HepG2 (cell line): ENCODE measurements at regions not wholly inside any gene's neighbourhood (a gene's known extent, or its start where the extent isn't known, plus 50 kb on each side); places are given as distances from the start of the nearest gene placed in this dataset.

ENCODE experiments used
- ATAC-seq: fragments of 200-7000 bp; cut with Tn5 transposase; 3 replicates; pipeline ENCODE4 v1.9.1; 2020; ENCODE audit warnings: mild to moderate bottlenecking, moderate library complexity
- BruUV-seq: library from RNA; stranded (reverse); fragments of 400-500 nt; replicated peaks from 2 replicates; lab custom pipeline; 2021; lab: Mats Ljungman, UMichigan
- CTCF ChIA-PET: fragments of 300-600 bp; formaldehyde crosslinking; extraction: SDS; loops from one replicate; lab custom pipeline; 2021; ENCODE audit warnings: low total read pairs, inconsistent platforms, low intra/inter-chr PET ratio; lab: Yijun Ruan, JAX
- POLR2A ChIA-PET: fragments of 350-600 bp; sonication (Branson Sonifier 250); formaldehyde crosslinking; loops from one replicate; lab custom pipeline; 2020; ENCODE audit warnings: antibody characterized with exemption, inconsistent platforms; lab: Yijun Ruan, JAX
- DNase-seq: peaks from one replicate; pipeline ENCODE4 v3.0.0-alpha.2; 2015; ENCODE audit warnings: low spot score
- FAIRE-seq: peaks from 3 replicates; lab custom pipeline; 2011; peaks lifted over from hg19 to GRCh38; lab: Jason Lieb, UNC
- H2AFZ ChIP-seq: one replicate; pipeline ENCODE4 v1.6.1; 2011; ENCODE audit warnings: low read length, inconsistent platforms
- H3K27ac ChIP-seq: fragments of 300-600 bp; 3 replicates; pipeline ENCODE4 v1.8.0; 2011; ENCODE audit warnings: mixed run types, mild to moderate bottlenecking, mixed read lengths, low read length, inconsistent platforms; ENCODE audit not compliant: insufficient read depth; ENCODE audit errors: extremely low read length
- H3K27me3 ChIP-seq, 2 experiments: fragments of 200-600 bp in 1 of 2; 2 replicates in 1 of 2; 3 replicates in 1 of 2; pipeline versions ENCODE4 v1.6.0 to v1.8.0; 2011; ENCODE audit warnings: low read length in 2 of 2, mild to moderate bottlenecking in 2 of 2, moderate library complexity in 2 of 2, inconsistent platforms in 1 of 2; ENCODE audit not compliant: insufficient read depth in 2 of 2, control insufficient read depth in 1 of 2
- H3K36me3 ChIP-seq, 2 experiments: fragments of 200-600 bp in 1 of 2; replicated peaks in 1 of 2; 2 replicates in 1 of 2; 3 replicates in 1 of 2; pipeline versions ENCODE4 v1.5.1 to v1.8.0; 2011; ENCODE audit warnings: low read length in 2 of 2, inconsistent platforms in 1 of 2; ENCODE audit not compliant: insufficient read depth in 2 of 2, control insufficient read depth in 1 of 2
- H3K4me1 ChIP-seq: 2 replicates; pipeline ENCODE4 v1.5.1; 2012; ENCODE audit warnings: low read length, inconsistent platforms; ENCODE audit not compliant: insufficient read depth
- H3K4me2 ChIP-seq: 2 replicates; pipeline ENCODE4 v1.6.0; 2011; ENCODE audit warnings: low read depth, low read length, inconsistent platforms
- H3K4me3 ChIP-seq, 3 experiments: fragments of 200-600 bp in 1 of 3; sonication (generic), shearing (Covaris generic) in 1 of 3; replicated peaks in 1 of 3; 2 replicates each; pipeline ENCODE4 v1.5.1; 2011 to 2016; ENCODE audit warnings: low read length in 3 of 3, inconsistent platforms in 2 of 3, low read depth in 2 of 3, mild to moderate bottlenecking in 2 of 3, control low read depth in 1 of 3, mixed read lengths in 1 of 3; ENCODE audit not compliant: insufficient read depth in 1 of 3
- H3K79me2 ChIP-seq: one replicate; pipeline ENCODE4 v1.6.1; 2011; ENCODE audit warnings: low read length, inconsistent platforms; ENCODE audit not compliant: insufficient read depth
- H3K9ac ChIP-seq: 2 replicates; pipeline ENCODE4 v1.6.0; 2011; ENCODE audit warnings: mild to moderate bottlenecking, low read depth, low read length, inconsistent platforms; ENCODE audit not compliant: insufficient read depth
- H3K9me3 ChIP-seq: 2 replicates; pipeline ENCODE4 v1.5.1; 2012; ENCODE audit warnings: mild to moderate bottlenecking, low read length
- H4K20me1 ChIP-seq: 2 replicates; pipeline ENCODE4 v1.6.0; 2011; ENCODE audit warnings: inconsistent platforms, mild to moderate bottlenecking, low read length, moderate library complexity; ENCODE audit not compliant: insufficient read depth
- HNRNPUL1 ChIP-seq: fragments of 200-400 bp; formaldehyde crosslinking; IDR thresholded peaks from 2 replicates; pipeline ENCODE4 v1.6.1; 2017; ENCODE audit warnings: low read depth, mild to moderate bottlenecking, low read length, moderate library complexity
- MEIS2 ChIP-seq: sonication (generic); formaldehyde crosslinking; IDR thresholded peaks from 2 replicates; pipeline ENCODE4 v1.9.0; 2021; ENCODE audit warnings: mild to moderate bottlenecking, missing genetic modification reagents
- PTBP1 ChIP-seq: fragments of 200-400 bp; formaldehyde crosslinking; IDR thresholded peaks from 2 replicates; pipeline ENCODE4 v1.6.1; 2018; ENCODE audit warnings: low read length, low read depth; ENCODE audit not compliant: poor library complexity, severe bottlenecking
- RFX3 ChIP-seq: IDR thresholded peaks from 2 replicates; pipeline ENCODE4 v1.6.1; 2016; ENCODE audit warnings: missing biosample characterization, missing genetic modification reagents
- SETDB1 ChIP-seq: sonication (generic); formaldehyde crosslinking; IDR thresholded peaks from 2 replicates; pipeline ENCODE4 v1.5.1; 2020; ENCODE audit warnings: missing genetic modification reagents, mild to moderate bottlenecking, borderline replicate concordance
- SMARCC2 ChIP-seq: fragments of 450-650 bp; IDR thresholded peaks from 2 replicates; pipeline ENCODE4 v1.6.1; 2017; ENCODE audit warnings: antibody characterized with exemption, mild to moderate bottlenecking
- TBX3 ChIP-seq: fragments of 450-650 bp; IDR thresholded peaks from 2 replicates; pipeline ENCODE4 v1.6.1; 2017; ENCODE audit warnings: antibody characterized with exemption, mild to moderate bottlenecking, inconsistent platforms, borderline replicate concordance
- ZNF577 ChIP-seq: sonication (generic); formaldehyde crosslinking; IDR thresholded peaks from 2 replicates; pipeline ENCODE4 v1.4.0; 2020; ENCODE audit warnings: mild to moderate bottlenecking, low read depth, missing genetic modification reagents, borderline replicate concordance
- ZNF615 ChIP-seq: sonication (generic); formaldehyde crosslinking; IDR thresholded peaks from 2 replicates; pipeline ENCODE4 v1.5.0; 2020; ENCODE audit warnings: mild to moderate bottlenecking, missing genetic modification reagents, borderline replicate concordance
- in situ Hi-C: cut with HindIII; loops from 2 replicates; pipeline ENCODE4 v1.10.0; 2017; ENCODE audit warnings: low pct_unique_long_range_greater_than_20kb; ENCODE audit not compliant: extremely low pct_ligation_motif_present
- intact Hi-C: fragments of 100-400 bp; cut with micrococcal nuclease; formaldehyde crosslinking; loops from one replicate; pipeline ENCODE4 v1.10.0; 2022; ENCODE audit not compliant: unreplicated experiment
- TF ChIP-seq, protein P1 (sequence below): sonication (generic); formaldehyde crosslinking; IDR thresholded peaks from 2 replicates; pipeline ENCODE4 v1.5.0; 2020; ENCODE audit warnings: missing genetic modification reagents
- TF ChIP-seq, protein P2 (sequence below): sonication (generic); formaldehyde crosslinking; IDR thresholded peaks from 2 replicates; pipeline ENCODE4 v1.9.0; 2022; ENCODE audit warnings: low read depth, missing genetic modification reagents
- TF ChIP-seq, protein P3 (sequence below): sonication (generic); formaldehyde crosslinking; IDR thresholded peaks from 2 replicates; pipeline ENCODE4 v1.5.1; 2020; ENCODE audit warnings: missing genetic modification reagents, mild to moderate bottlenecking, borderline replicate concordance
- TF ChIP-seq, protein P4 (sequence below): sonication (generic); formaldehyde crosslinking; IDR thresholded peaks from 2 replicates; pipeline ENCODE4 v1.8.1; 2023; ENCODE audit warnings: mild to moderate bottlenecking, missing genetic modification reagents
- TF ChIP-seq, protein P5 (sequence below): sonication (generic); formaldehyde crosslinking; IDR thresholded peaks from 2 replicates; pipeline ENCODE4 v1.5.1; 2020; ENCODE audit warnings: mild to moderate bottlenecking, moderate library complexity, missing genetic modification reagents
- TF ChIP-seq, protein P6 (sequence below): sonication (generic); formaldehyde crosslinking; IDR thresholded peaks from 2 replicates; pipeline ENCODE4 v1.5.0; 2020; ENCODE audit warnings: missing genetic modification reagents, mild to moderate bottlenecking, borderline replicate concordance
- TF ChIP-seq, protein P7 (sequence below): IDR thresholded peaks from 2 replicates; pipeline ENCODE4 v1.6.1; 2016; ENCODE audit warnings: mild to moderate bottlenecking, missing biosample characterization, missing genetic modification reagents
- TF ChIP-seq, protein P8 (sequence below): sonication (generic); formaldehyde crosslinking; conservative IDR thresholded peaks from 2 replicates; pipeline ENCODE4 v1.8.0; 2022; ENCODE audit warnings: mild to moderate bottlenecking, moderate library complexity, missing genetic modification reagents

DNA sequence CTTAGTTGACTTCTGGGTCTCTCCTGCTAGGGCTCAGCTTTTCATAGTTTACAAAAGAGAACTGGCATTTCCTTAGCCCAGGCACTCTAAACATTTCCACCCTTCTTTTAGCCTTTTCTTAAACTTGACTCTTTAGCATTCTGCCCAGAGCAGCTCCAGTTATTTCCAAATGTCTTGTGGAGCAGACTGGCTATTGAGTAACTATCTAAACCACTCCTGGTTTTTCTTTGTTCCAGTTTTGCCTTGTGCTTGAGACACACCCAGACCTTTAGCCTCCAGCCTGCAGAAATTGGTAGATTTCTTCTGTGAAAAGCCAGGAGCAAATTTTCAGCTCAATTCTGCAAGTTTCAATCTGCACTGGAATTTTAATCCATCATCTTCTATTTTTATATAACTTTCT, 1813.1 kb downstream of the OLFM4 start:
- BruUV-seq = no TSS peak
- H3K4me1 ChIP-seq = no peaks in the 10 kb centered on the region
- no peak overlapping the region for H3K9ac ChIP-seq
- TF ChIP-seq, protein P1, sequence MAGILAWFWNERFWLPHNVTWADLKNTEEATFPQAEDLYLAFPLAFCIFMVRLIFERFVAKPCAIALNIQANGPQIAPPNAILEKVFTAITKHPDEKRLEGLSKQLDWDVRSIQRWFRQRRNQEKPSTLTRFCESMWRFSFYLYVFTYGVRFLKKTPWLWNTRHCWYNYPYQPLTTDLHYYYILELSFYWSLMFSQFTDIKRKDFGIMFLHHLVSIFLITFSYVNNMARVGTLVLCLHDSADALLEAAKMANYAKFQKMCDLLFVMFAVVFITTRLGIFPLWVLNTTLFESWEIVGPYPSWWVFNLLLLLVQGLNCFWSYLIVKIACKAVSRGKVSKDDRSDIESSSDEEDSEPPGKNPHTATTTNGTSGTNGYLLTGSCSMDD (CRISPR knock-in tag) = no peak
- TF ChIP-seq, protein P2, sequence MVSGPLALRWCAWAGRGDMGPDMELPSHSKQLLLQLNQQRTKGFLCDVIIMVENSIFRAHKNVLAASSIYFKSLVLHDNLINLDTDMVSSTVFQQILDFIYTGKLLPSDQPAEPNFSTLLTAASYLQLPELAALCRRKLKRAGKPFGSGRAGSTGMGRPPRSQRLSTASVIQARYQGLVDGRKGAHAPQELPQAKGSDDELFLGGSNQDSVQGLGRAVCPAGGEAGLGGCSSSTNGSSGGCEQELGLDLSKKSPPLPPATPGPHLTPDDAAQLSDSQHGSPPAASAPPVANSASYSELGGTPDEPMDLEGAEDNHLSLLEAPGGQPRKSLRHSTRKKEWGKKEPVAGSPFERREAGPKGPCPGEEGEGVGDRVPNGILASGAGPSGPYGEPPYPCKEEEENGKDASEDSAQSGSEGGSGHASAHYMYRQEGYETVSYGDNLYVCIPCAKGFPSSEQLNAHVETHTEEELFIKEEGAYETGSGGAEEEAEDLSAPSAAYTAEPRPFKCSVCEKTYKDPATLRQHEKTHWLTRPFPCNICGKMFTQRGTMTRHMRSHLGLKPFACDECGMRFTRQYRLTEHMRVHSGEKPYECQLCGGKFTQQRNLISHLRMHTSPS (CRISPR knock-in tag) = no peak
- TF ChIP-seq SMARCC2 (no peak), ZNF615 (CRISPR knock-in tag) (no peak), TBX3 (no peak), SETDB1 (CRISPR knock-in tag) (no peak), RFX3 (CRISPR knock-in tag) (no peak), HNRNPUL1 (no peak), MEIS2 (CRISPR knock-in tag) (no peak), ZNF577 (CRISPR knock-in tag) (no peak), PTBP1 (no peak)
- TF ChIP-seq, protein P3, sequence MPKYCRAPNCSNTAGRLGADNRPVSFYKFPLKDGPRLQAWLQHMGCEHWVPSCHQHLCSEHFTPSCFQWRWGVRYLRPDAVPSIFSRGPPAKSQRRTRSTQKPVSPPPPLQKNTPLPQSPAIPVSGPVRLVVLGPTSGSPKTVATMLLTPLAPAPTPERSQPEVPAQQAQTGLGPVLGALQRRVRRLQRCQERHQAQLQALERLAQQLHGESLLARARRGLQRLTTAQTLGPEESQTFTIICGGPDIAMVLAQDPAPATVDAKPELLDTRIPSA (CRISPR knock-in tag) = no peak
- TF ChIP-seq, protein P4, sequence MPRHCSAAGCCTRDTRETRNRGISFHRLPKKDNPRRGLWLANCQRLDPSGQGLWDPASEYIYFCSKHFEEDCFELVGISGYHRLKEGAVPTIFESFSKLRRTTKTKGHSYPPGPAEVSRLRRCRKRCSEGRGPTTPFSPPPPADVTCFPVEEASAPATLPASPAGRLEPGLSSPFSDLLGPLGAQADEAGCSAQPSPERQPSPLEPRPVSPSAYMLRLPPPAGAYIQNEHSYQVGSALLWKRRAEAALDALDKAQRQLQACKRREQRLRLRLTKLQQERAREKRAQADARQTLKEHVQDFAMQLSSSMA (CRISPR knock-in tag) = no peak
- TF ChIP-seq, protein P5, sequence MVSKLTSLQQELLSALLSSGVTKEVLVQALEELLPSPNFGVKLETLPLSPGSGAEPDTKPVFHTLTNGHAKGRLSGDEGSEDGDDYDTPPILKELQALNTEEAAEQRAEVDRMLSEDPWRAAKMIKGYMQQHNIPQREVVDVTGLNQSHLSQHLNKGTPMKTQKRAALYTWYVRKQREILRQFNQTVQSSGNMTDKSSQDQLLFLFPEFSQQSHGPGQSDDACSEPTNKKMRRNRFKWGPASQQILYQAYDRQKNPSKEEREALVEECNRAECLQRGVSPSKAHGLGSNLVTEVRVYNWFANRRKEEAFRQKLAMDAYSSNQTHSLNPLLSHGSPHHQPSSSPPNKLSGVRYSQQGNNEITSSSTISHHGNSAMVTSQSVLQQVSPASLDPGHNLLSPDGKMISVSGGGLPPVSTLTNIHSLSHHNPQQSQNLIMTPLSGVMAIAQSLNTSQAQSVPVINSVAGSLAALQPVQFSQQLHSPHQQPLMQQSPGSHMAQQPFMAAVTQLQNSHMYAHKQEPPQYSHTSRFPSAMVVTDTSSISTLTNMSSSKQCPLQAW (CRISPR knock-in tag) = no peak
- TF ChIP-seq, protein P6, sequence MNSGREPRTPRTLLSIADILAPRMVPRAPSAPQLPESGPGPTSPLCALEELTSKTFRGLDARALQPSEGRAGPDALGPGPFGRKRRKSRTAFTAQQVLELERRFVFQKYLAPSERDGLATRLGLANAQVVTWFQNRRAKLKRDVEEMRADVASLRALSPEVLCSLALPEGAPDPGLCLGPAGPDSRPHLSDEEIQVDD = no peak
- TF ChIP-seq, protein P7, sequence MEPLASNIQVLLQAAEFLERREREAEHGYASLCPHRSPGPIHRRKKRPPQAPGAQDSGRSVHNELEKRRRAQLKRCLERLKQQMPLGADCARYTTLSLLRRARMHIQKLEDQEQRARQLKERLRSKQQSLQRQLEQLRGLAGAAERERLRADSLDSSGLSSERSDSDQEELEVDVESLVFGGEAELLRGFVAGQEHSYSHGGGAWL (CRISPR knock-in tag) = no peak
- TF ChIP-seq, protein P8, sequence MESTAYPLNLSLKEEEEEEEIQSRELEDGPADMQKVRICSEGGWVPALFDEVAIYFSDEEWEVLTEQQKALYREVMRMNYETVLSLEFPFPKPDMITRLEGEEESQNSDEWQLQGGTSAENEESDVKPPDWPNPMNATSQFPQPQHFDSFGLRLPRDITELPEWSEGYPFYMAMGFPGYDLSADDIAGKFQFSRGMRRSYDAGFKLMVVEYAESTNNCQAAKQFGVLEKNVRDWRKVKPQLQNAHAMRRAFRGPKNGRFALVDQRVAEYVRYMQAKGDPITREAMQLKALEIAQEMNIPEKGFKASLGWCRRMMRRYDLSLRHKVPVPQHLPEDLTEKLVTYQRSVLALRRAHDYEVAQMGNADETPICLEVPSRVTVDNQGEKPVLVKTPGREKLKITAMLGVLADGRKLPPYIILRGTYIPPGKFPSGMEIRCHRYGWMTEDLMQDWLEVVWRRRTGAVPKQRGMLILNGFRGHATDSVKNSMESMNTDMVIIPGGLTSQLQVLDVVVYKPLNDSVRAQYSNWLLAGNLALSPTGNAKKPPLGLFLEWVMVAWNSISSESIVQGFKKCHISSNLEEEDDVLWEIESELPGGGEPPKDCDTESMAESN (CRISPR knock-in tag) = no peak

More for the DNA sequence above, 1813.1 kb downstream of the OLFM4 start:
- H3K79me2 ChIP-seq = no peaks in the 10 kb centered on the region
- peaks cover 27% of the 10 kb centered on the region for H3K9me3 ChIP-seq
- no peak overlapping the region for H3K4me3 ChIP-seq
- no peaks in the 10 kb centered on the region for H4K20me1 ChIP-seq
- intact Hi-C loops = no loop called here
- POLR2A ChIA-PET = no interaction called here
- H3K27ac ChIP-seq = no peak overlapping the region
- no peak for ATAC-seq
- in situ Hi-C loops = no loop called here
- DNase-seq = no peak
- no peaks in the 10 kb centered on the region for H3K36me3 ChIP-seq
- CTCF ChIA-PET = no interaction called here
- H2AFZ ChIP-seq = no peak overlapping the region
- H3K4me2 ChIP-seq = no peak overlapping the region
- FAIRE-seq = no peak
- no peaks in the 10 kb centered on the region for H3K27me3 ChIP-seq
